Natural killer cell (primary cell): ENCODE measurements at regions not wholly inside any gene's neighbourhood (a gene's known extent, or its start where the extent isn't known, plus 50 kb on each side); places are given as distances from the start of the nearest gene placed in this dataset.

Experiments
- ATAC-seq, 3 donors: fragments of 150-1000 bp in 2 of 3; fragments of 200-7000 bp in 1 of 3; cut with Tn5 transposase; 1 replicate in 1 of 3; 2 replicates in 2 of 3; pipeline ENCODE4 v1.10.0; 2021; ENCODE audit warnings: mild to moderate bottlenecking in 2 of 3, moderate library complexity in 2 of 3
- DNase-seq, 2 donors: peaks; one replicate each; pipeline versions ENCODE4 v3.0.0 to v3.0.0-alpha.2; 2013 to 2021; ENCODE audit warnings: mixed read lengths in 1 of 2
- H3K27ac ChIP-seq: one replicate; pipeline ENCODE4 v1.5.1; 2013; ENCODE audit warnings: mild to moderate bottlenecking, low read length
- H3K27me3 ChIP-seq: one replicate; pipeline ENCODE4 v1.6.1; 2013; ENCODE audit warnings: low read length; ENCODE audit not compliant: control insufficient read depth, insufficient read depth
- H3K36me3 ChIP-seq: one replicate; pipeline ENCODE4 v1.6.1; 2013; ENCODE audit warnings: low read length; ENCODE audit not compliant: control insufficient read depth, insufficient read depth
- H3K4me1 ChIP-seq: one replicate; pipeline ENCODE4 v1.6.1; 2013; ENCODE audit warnings: low read length; ENCODE audit not compliant: control insufficient read depth, insufficient read depth
- H3K4me3 ChIP-seq: one replicate; pipeline ENCODE4 v1.5.1; 2013; ENCODE audit warnings: low read length
- H3K9me3 ChIP-seq: one replicate; pipeline ENCODE4 v1.6.1; 2013; ENCODE audit warnings: low read length; ENCODE audit not compliant: control insufficient read depth, insufficient read depth
- H3K27ac Mint-ChIP-seq, 2 donors: one replicate each; pipeline ENCODE4 v1.8.0; 2022; ENCODE audit warnings: mild to moderate bottlenecking in 2 of 2, mixed read lengths in 2 of 2, moderate library complexity in 1 of 2
- H3K27me3 Mint-ChIP-seq, 2 donors: one replicate each; pipeline ENCODE4 v1.8.0; 2022; ENCODE audit warnings: low read depth in 2 of 2, mixed read lengths in 2 of 2
- H3K36me3 Mint-ChIP-seq: one replicate; pipeline ENCODE4 v1.8.0; 2022; ENCODE audit warnings: mixed read lengths
- H3K4me1 Mint-ChIP-seq, 2 donors: one replicate each; pipeline ENCODE4 v1.8.0; 2022; ENCODE audit warnings: mixed read lengths in 2 of 2
- H3K4me3 Mint-ChIP-seq: one replicate; pipeline ENCODE4 v1.8.0; 2022; ENCODE audit warnings: mild to moderate bottlenecking, moderate library complexity, mixed read lengths
- H3K9me3 Mint-ChIP-seq, 2 donors: one replicate each; pipeline ENCODE4 v1.8.0; 2022; ENCODE audit warnings: mixed read lengths in 2 of 2
- WGBS: methylation state at CpG from one replicate; pipeline ENCODE4 v1.1.7; 2013; ENCODE audit warnings: missing lambda C conversion rate; ENCODE audit not compliant: insufficient coverage; 5-methylcytosine and 5-hydroxymethylcytosine counted together
- intact Hi-C: fragments of 100-400 bp; cut with micrococcal nuclease; formaldehyde crosslinking; loops from one replicate; pipeline ENCODE4 v1.14.2; 2022
- TF ChIP-seq, protein P1 (sequence below): fragments of 200-600 bp; IDR thresholded peaks from one replicate; pipeline ENCODE4 v1.8.0; 2022; ENCODE audit warnings: antibody characterized with exemption

DNA sequence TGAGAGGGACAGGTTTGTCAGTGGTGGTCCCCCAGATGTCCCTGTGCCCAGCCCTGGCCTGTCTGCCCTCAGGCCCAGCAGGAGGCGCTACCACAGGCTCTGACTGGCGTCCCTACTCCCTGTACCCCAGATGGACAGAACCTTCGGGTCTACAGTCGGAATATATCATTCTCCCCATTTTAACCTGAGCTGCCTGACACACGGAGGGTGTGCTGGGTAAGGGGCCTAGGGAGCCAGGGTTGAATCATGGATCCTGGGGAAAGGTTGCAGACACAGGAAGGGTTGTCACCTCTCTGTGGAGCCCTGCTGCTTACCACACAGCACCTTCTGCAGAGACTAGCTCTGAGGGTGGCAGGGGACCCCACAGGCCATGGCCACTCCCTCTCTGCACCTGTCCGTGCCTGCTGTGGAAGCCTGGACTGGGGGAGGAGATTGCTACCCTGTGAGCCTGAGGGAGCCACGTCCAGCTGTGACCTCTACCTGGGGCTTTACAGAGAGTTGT is 162.2 kb upstream of the ZNF267 start:
- Histone ChIP-seq H3K27ac (no peak overlapping the region), H3K4me1 (peaks cover 30% of the 10 kb centered on the region), H3K36me3 (peaks cover 25% of the 10 kb centered on the region), H3K4me3 (no peak overlapping the region), H3K27me3 (no peaks in the 10 kb centered on the region), H3K9me3 (no peaks in the 10 kb centered on the region)
- Mint-ChIP-seq H3K4me3 (peak overlapping the region; percentile 38), H3K4me1 (peaks cover 40 to 53% of the 10 kb centered on the region in 2 donors), H3K9me3 (no peaks in the 10 kb centered on the region), H3K27ac (peak overlapping the region; percentile 27 to 53), H3K36me3 (no peaks in the 10 kb centered on the region), H3K27me3 (no peaks in the 10 kb centered on the region)
- WGBS = 94% methylated on average over 7 of the region's 7 CpGs
- intact Hi-C loops = loop anchor here (5.0 to 10.0 kb wide), 4 partner anchors 156 to 527 kb away; partner anchors contain the start of genes ARMC5 and FUS
- ATAC-seq (no peak), DNase-seq (peak in 1 of 2 donors; percentile 24)
- TF ChIP-seq, protein P1, sequence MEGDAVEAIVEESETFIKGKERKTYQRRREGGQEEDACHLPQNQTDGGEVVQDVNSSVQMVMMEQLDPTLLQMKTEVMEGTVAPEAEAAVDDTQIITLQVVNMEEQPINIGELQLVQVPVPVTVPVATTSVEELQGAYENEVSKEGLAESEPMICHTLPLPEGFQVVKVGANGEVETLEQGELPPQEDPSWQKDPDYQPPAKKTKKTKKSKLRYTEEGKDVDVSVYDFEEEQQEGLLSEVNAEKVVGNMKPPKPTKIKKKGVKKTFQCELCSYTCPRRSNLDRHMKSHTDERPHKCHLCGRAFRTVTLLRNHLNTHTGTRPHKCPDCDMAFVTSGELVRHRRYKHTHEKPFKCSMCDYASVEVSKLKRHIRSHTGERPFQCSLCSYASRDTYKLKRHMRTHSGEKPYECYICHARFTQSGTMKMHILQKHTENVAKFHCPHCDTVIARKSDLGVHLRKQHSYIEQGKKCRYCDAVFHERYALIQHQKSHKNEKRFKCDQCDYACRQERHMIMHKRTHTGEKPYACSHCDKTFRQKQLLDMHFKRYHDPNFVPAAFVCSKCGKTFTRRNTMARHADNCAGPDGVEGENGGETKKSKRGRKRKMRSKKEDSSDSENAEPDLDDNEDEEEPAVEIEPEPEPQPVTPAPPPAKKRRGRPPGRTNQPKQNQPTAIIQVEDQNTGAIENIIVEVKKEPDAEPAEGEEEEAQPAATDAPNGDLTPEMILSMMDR = no peak

DNA sequence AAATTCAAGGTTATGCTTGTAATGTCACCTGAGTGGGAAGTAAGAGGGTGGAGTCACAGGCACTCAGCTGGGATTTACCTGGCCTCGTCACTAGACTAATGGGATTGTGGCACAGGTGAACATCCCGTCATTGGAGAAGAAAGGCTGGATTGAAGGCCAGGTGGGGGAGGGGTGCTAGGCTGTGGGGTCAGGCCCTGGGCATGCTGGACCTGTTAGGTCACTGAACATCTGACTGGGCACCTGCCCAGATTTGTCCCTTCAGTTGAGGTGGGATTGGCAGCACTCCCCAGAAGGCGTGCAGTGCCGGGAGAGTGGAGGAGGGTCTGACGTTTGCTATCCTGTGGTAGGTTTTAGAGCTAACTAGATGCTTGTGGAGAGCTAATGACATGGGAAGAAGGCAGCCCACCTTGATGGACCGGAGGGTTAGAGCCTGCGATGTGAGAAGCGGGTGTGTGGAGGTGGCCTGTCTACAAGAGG is 161.5 kb upstream of the ZNF267 start:
- H3K4me1 ChIP-seq = peaks cover 32% of the 10 kb centered on the region
- Mint-ChIP-seq H3K4me3 (peak overlapping the region; percentile 38), H3K27ac (peak overlapping the region; percentile 27 to 53), H3K36me3 (no peaks in the 10 kb centered on the region), H3K9me3 (no peaks in the 10 kb centered on the region), H3K27me3 (no peaks in the 10 kb centered on the region), H3K4me1 (peaks cover 45 to 57% of the 10 kb centered on the region in 2 donors)
- ATAC-seq (no peak), DNase-seq (peak in 1 of 2 donors; percentile 23)
- no peaks in the 10 kb centered on the region for H3K9me3 ChIP-seq
- no peaks in the 10 kb centered on the region for H3K27me3 ChIP-seq
- peaks cover 17% of the 10 kb centered on the region for H3K36me3 ChIP-seq
- WGBS = 95% methylated on average over 8 of the region's 8 CpGs
- intact Hi-C loops = loop anchor here (5.0 to 10.0 kb wide), 4 partner anchors 155 to 527 kb away; partner anchors contain the start of genes ARMC5 and FUS
- TF ChIP-seq, protein P1 = no peak
- H3K4me3 ChIP-seq = no peak overlapping the region
- H3K27ac ChIP-seq = no peak overlapping the region

DNA sequence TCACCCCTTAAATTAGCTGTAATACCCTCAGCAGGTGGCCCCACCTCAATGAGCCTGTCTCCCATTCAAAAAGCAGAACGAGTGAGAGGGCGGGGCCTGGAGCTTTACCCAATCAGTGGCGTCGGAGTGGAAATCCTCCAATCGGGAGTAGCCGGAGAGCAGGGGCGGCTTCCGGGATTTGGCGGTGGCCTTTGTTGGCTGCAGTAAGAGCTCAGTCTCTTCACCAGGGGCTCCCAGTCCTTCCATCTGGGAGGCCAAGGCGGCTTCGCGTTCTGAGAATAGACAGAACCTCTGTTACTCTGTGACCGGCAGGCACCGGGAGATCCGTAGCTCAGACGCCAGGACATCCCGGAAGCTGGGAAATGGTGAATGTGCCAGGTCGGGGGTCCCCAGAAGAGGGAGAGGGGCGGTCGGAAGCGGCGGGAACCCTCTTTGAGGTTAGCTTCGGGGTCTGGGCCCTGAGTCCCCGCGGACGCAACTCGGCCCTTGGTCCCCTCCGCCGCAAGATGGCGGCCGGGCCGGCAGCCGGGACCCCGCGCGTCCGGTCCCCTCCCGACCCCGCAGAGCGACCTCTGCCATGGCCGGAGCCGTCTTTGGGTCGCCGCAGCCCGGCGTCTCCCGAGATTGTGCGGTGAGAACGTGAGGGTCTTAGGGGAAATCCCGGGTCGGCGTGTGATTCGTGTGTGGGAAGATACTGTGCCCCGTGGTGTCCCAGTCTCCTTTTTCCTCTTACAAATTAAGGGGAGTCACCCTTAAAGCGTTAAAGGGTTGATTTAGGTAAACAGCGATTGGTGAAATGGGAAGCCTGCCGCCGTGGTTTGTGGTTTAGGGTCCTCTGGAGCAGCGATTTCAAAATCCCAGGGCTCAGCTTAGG is 160.3 kb upstream of the ZNF267 start:
- H3K27me3 ChIP-seq = no peaks in the 10 kb centered on the region
- Mint-ChIP-seq H3K27me3 (no peaks in the 10 kb centered on the region), H3K4me3 (peak overlapping the region; percentile 98), H3K27ac (peak overlapping the region; percentile 93 to 99), H3K36me3 (no peaks in the 10 kb centered on the region), H3K4me1 (peaks cover 57 to 62% of the 10 kb centered on the region in 2 donors), H3K9me3 (no peaks in the 10 kb centered on the region)
- H3K27ac ChIP-seq = peak overlapping the region; percentile 93
- no peaks in the 10 kb centered on the region for H3K9me3 ChIP-seq
- intact Hi-C loops = loop anchor here (5.0 to 10.0 kb wide), 4 partner anchors 154 to 529 kb away; partner anchors contain the start of genes ARMC5 and FUS
- peak; percentile 92 to 96 (median 92) for ATAC-seq
- TF ChIP-seq, protein P1 = no peak
- peak overlapping the region; percentile 96 for H3K4me3 ChIP-seq
- whole genome bisulfite sequencing = under 1% methylated on average over 54 of the region's 59 CpGs
- H3K36me3 ChIP-seq = peaks cover 6% of the 10 kb centered on the region
- peaks cover 37% of the 10 kb centered on the region for H3K4me1 ChIP-seq
- peak; percentile 89 to 94 for DNase-seq
